GM19372 (cell line): ENCODE measurements at regions not wholly inside any gene's neighbourhood (a gene's known extent, or its start where the extent isn't known, plus 50 kb on each side); places are given as distances from the start of the nearest gene placed in this dataset.
"Not testable (repeated sequence)": the region's sequence is repeated elsewhere in the genome, so short reads cannot be mapped to it uniquely, and the experiment has no call there.

Experiments used
- ATAC-seq: cut with Tn5 transposase; IDR thresholded peaks from one replicate; pipeline ENCODE4 v1.9.1; 2021; ENCODE audit warnings: mild to moderate bottlenecking, low read depth, moderate library complexity; ENCODE audit not compliant: unreplicated experiment

DNA sequence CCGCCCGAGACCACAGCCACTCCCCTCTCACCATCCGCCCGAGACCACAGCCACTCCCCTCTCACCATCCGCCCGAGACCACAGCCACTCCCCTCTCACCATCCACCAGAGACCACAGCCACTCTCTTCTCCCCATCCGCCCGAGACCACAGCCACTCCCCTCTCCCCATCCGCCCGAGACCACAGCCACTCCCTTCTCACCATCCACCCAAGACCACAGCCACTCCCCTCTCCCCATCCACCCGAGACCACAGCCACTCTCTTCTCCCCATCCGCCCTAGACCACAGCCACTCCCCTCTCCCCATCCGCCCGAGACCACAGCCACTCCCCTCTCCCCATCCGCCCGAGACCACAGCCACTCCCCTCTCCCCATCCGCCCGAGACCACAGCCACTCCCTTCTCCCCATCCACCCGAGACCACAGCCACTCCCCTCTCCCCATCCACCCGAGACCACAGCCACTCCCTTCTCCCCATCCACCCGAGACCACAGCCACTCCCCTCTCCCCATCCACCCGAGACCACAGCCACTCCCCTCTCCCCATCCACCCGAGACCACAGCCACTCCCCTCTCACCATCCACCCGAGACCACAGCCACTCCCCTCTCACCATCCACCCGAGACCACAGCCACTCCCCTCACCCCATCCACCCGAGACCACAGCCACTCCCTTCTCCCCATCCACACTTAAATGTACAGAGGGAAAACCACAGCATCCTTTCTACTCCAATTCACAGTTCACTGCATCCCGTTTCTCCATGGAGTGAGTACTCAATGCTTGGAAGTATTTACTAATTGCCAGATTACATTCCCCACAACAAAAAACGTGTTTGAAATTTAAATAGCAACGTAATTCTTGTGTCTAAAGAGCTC, 83.5 kb upstream of the SFSWAP start:
- not testable (repeated sequence) for ATAC-seq

DNA sequence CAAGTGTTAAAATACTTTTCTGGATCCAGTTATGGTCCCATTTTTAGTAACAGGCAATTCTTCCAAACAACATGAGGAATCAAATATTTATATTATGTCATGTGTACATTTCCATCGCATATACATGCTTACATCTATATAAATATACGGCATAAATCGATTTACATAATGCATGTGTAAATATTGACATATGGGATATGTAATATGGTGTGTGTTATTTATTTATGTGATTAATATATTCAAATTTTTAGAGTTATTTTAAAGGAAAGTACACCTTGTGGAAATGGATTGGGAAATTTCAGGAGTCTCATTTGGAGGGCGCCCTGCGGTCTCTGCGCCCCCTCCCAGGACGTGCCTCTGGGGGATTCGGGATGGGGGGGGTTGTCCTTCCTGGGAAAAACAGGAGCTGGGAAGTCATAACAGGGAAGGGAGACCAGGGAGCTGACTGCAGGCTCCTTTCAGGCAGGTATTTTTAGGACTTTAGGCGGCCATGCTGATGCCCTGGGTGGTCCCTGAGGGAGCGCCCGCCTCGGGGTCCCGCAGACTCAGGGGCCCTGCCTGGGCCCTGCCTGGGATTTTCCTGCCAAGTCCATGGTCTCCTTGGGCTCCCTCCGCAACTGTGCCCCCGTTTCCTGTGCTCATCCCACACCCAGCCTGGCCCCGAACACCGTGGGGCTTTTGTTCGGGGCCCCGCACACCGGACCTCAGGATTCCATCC, 82.7 kb upstream of the SFSWAP start:
- ATAC-seq: no peak

DNA sequence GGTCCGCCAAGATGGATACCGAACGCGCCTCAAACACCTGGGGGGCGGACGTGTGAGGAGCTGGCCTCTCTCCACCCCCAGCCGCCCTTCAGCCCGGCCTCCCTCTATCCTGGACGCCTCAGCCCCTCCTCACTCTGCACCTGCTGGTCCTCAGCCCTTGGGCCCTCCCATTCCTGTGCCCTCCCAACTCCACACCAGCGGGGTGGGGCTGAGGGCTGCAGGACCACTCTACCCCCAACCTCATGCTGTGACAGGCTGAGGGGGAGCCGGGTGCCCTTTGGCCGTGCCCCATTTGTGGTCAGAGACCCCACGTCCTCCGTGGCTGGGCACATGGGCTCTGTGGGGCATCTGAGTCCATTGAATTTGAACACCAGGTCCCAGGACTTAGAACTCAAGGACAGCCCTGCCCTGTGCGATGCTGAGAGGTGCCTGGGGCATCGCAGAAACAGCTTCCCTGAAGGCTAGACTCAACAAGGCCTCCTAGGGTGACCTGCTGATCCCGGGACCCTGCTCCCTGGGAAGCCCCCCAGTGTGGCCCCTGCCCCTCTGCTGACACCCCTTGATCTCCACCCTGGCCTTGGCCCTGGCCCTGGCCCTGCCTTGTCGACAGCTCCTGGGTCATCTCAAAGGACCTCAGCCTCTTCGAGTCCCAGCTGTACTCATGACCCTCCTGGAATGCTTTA, 82.0 kb upstream of the SFSWAP start:
- ATAC-seq: no peak

DNA sequence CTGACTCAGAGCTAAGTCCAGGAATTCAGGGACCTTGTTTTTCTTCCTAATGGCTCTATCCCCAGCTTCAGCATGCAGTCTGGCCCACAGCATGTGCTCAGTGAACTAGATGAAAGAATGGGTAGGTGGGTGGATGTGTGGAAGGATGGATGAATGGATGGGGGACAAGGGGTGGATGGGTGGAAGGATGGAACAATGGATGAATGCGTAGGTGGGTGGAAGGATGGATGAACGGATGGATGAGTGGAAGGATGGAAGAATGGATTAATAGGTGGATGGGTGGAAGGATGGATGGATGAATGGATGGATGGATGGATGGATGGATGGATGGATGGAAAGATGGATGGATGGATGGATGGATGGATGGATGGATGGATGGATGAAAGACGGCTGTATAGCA, 79.7 kb upstream of the SFSWAP start:
- ATAC-seq: no peak

DNA sequence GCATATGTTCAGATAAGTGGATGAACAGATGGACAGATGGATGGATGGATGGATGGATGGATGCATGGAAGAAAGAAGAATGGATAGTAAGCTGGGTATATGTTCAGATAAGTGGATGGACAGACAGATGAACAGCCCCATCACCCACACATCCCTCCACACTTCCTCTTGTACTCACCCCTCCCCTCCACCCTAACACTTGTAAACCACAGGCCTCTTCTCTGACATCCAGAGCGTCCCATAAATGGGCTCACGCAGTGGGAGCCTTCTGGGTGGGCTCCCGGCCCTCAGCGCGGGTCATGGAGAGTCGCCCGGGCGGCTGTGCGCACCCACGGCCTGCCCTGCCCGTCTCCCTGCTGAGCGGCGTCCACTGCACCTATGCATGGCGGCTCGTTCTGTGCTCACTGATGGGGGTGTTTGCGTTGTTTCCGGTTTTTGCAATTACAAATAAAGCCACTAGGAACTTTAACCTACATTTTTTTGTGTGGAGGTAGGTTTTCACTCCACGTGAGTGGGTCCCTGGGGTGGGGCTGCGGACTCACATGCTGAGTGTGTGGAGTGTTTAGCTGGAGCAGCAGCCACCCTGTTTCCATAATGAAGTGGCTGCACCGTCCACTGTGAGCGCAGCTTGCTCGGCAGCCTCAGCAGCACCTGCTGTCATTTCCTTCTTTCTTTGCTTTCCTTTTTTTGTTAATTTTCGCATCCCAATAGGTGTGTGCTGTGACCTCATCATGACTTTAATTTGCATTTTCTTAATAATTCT, 78.8 kb upstream of the SFSWAP start:
- not testable (repeated sequence) for ATAC-seq

DNA sequence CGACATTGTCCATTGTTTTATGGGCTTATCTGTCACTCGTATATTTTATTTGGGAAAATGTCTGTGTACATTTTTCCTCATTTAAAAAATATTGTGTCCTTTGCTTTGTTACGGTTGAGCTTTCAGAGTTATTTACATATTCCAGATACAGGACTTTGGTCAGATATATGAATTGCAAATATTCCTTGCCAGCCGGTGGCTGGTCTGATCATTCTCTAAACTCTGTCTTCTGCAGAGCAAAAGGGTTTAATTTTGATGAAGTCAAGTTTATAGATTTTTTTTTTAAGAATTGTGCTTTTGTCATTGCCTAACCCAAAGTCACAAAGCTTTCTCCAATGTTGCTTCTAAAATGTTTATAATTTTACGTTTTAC, 78.3 kb upstream of the SFSWAP start:
- ATAC-seq: not testable (repeated sequence)

DNA sequence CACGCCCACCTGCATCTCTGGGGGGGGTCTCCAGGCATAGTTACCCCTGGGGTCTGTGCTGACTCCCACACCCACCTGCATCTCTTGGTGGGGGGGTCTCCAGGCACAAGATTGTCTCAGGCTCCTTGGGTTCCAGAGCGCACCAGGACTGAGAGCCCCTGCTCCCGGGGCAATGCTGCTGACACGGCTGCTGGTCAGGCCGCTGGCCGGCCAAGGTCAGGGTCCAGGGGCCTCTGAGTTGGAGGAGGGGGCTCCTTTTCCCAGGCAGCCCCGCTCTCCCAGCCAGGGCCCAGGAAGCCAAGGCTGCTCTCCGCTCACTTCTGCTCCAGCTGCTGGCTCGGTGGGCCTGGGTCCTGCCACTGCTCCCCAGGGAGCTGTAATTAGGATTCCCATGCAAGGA, 77.3 kb upstream of the SFSWAP start:
- not testable (repeated sequence) for ATAC-seq

DNA sequence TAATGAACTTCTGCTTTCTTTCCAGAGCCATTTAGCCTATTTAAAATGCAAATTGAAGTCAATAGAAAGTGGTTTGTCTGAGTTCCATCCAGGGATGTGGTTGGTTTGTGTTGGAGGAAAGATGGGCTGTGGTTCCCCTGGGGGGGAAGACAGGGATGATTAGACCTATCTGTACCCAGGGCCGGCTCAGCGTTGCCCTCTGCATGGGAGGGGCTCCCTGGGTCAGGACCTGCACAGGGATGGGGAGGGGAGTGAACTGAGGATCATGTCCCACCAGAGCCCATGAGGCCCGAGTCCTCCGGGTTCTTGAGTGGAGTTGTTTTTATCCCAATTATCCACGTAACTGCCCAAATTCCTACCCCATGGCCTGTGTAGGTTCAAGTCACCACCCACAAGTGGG, 76.9 kb upstream of the SFSWAP start:
- ATAC-seq: no peak

DNA sequence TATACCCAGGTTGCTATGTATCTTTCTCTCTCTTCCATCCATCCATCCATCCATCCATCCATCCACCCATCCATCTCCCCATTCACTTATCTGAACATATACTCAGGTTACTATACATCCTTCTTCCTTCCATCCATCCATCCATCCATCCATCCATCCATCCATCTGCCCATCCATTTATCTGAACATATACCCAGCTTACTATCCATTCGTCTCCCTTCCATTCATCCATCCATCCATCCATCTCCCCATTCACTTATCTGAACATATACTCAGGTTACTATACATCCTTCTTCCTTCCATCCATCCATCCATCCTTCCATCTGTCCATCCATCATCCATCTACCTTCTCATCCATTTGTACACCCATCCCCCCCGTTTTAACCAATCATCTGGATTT, 75.9 kb upstream of the SFSWAP start:
- ATAC-seq: not testable (repeated sequence)

DNA sequence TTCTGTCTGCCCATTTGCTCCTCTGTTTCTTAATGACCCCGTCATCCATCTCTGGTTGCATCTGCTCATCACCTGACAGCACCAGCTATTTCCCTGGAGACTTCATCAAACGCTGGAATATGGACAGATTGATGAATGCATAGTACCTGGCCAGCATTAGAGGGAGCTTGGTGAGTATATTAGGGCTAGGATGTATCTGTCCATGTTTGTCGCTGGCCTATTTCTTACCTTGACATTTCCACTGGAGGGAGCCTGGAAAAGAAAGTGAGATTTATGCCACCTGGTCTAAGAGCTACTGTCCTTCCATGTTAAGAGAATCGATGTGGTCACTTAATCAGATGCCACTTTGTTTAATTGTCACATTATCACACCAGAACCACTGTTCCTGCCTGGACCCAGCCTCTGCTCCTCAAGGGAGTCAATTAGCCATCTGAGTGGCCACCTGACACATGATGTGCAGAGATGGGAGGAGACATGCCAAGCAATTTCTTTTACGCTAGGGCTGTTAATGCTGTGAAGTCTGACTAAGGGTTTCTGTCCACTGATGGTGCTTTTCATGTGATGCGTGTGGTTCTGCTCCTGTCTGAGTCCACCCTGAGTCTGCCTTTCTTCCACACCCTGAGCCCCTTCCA, 75.3 kb upstream of the SFSWAP start:
- no peak for ATAC-seq

DNA sequence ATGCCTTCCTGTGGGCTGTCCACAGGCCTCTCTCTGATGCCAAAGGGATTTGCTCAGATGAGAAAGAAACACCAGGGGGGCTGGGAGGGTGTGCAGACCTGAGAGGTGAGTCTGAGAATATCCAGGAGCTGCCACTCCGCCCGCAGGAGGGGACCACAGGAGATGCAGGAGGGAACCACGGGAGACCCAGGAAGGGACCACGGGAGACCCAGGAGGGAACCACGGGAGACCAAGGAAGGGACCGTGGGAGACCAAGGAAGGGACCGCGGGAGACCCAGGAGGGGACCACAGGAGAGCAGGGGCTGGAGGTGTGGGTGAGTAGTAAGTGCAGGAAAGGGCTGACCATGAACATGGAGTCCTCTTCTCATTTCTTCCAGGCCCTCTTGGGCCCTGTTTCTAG, 74.6 kb upstream of the SFSWAP start:
- no peak for ATAC-seq

DNA sequence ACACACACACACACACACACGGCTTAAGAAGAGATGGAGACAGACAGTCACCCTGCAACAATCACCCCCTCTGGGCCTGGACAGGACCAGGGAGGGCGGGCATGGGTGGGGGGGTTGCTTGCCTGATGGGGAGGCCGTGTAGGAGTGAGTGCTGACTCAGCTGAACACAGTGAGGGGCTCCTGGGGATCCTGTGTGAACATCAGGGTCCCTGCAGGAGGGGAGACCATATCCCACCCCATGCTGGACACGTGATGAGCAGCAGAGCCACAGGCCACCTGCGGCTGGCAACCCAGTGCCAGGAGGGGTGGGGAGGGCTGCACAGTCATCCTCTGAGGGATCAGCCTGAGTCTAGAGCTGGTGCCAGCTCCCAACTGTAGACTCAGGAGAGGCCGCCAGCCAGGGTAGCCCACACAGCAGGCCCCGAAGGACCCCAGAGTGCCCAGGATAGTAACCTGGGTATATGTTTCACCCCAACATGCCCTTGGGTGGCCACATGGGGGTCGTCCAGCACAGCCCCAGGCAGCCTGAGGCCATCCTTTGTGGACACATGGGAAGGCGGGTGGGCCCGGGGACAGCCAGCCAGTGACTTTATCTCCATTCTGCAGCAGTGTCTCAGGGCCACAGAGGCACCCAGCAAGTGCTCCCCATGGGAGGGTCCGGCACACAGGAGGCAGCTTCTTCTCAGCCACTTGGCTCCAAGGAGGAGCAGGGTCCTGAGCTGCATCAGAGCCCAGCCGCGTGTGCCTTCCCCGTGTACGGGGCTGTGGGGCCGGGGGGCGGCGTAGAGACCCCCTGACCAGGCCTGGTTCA, 73.7 kb upstream of the SFSWAP start:
- no peak for ATAC-seq

DNA sequence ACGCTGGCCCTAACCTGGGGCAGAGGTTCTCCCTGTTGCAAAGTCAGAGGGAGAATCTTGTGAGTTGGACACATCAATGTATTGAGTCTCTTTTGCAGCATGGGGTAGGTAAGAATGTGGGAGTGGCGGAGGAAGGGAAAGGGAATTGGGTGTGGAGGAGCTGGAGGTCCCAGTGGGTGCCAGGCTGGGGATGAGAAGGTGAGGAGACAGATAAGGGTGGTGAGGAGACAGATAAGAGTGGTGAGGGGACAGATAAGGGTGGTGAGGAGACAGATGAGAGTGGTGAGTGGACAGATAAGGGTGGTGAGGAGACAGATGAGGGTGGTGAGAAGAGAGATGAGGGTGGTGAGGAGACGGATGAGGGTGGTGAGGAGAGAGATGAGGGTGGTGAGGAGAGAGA, 72.9 kb upstream of the SFSWAP start:
- ATAC-seq: no peak

DNA sequence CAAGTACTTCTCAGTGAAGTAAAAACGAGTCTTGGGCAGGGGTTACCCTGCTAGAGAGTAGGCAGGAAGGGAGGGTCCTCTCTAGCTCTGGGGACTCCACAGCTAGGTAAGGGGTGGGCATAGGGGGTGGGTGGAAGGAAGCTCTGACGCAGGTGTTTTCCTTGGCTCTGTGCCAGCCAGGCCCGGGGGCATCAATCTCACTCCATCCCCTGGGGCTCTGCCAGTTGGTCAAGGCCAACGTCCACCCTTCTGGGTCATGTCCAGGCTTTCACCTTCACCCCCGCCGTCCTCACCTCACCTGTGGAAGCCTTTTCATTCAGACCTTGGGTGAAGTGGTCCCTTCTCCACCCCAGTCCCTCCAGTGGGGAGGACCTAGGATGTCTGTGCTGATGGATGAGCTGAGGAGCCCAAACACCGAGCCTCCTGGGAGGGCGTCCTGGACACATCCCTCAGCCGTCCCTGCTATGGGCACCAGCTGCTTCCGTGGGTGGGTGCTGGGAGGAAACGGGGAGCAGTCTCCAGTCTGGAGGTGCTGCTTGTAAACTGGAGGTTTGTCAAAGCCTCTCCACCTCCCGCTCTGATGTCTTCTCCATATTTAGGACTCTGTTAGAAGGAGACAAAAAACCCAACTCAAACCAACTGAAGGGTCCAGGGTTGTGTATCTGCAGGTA, 71.5 kb upstream of the SFSWAP start:
- no peak for ATAC-seq

DNA sequence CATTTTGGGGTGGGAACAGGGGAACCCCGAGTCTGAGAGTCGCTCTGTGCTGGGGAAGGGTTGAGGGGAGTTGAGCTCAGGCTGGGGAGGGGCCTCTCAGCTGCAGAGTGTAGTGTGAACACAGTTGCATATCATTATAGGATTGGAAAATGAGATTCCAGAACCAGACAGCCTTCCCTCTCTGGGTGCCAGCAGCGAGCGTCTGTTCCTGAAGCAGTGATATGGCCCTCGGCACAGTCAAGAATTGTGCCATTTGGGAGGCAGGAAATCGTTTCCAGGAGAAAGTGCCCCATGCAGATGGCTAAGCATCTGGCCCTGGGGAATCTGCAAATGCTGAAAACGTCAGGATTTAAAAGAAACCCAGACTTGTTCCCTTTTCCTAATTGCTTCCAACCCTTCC, 70.4 kb upstream of the SFSWAP start:
- no peak for ATAC-seq

DNA sequence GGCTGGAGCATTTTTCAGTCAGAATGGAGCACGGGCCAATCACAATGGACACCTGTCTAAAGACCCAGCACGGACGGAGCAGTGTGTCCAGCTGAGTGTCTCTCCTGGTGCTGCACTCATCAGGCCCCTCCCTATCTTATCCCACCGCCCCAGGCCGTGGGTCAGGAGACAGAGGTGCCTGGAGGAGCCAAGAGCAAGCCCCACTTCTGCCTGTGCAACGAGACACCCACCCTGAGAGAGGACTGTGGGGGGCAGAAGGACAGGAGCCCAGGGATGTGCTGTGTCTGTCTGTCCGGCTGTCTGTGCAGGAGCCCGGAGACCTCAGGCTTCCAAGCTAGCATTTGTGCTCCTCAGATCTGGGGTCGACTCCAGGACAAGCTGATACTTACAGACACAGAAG, 69.6 kb upstream of the SFSWAP start:
- ATAC-seq: no peak

DNA sequence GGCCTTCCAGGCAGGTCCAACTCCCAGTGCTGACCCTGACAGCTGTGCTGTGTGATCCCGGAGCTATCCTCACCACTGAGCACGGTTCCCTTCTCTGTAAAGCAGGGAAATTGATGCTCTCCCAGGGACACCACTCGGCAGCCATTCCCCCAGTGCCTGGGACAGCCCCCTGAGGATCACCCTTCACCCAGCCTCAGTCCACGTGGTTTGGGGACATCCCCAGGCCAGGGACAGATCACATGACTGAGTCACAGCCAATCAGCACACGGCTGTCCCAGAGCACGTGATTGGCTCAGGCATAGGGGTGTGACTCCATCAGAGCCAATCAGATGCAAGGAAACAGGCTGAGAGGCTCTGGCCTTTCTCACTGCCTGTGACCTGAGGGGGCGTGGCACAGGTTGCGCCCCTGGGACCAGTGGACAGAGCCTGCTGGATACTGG, 68.8 kb upstream of the SFSWAP start:
- ATAC-seq: no peak

DNA sequence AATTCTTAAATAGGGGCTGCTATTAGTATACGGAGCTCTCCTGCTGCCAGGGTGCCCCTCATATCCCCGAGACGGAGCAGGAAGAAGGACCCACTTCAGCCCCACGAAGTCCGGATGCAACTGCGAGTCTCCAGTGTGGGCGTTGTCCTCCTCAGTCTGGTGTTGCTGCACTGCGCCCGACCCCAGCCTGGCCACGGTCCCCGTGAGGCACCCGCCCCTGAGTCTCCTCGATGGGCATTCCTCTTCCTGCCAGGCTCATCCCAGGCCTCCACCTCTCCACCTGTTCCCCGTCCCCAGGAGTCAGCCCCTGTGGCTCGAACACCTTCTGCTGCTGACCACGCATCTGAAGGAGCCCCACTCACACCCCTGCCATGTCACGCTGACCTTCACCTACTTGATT, 68.1 kb upstream of the SFSWAP start:
- ATAC-seq: no peak
